Gastrocnemius medialis (tissue), 4 donors: ENCODE measurements at regions not wholly inside any gene's neighbourhood (a gene's known extent, or its start where the extent isn't known, plus 50 kb on each side); places are given as distances from the start of the nearest gene placed in this dataset.

Experiments
- CTCF ChIP-seq, 5 experiments: fragments of 450-650 bp in 3 of 5; fragments of 200-600 bp in 2 of 5; sonication (generic) in 2 of 5; IDR thresholded peaks in 4 of 5; conservative IDR thresholded peaks in 1 of 5; 1 replicate in 4 of 5; 2 replicates in 1 of 5; pipeline ENCODE4 v1.5.1; 2016 to 2019; ENCODE audit warnings: antibody characterized with exemption in 5 of 5, mild to moderate bottlenecking in 3 of 5, moderate library complexity in 3 of 5
- POLR2A ChIP-seq, 2 donors: fragments of 450-650 bp; IDR thresholded peaks; one replicate each; pipeline ENCODE4 v1.6.1; 2017; ENCODE audit warnings: antibody characterized with exemption in 2 of 2, mild to moderate bottlenecking in 2 of 2, moderate library complexity in 2 of 2

- TF ChIP-seq CTCF (IDR thresholded peaks at IDR 0.05 in 4 of 5, conservative IDR thresholded peaks at IDR 0.05 in 1 of 5) (no peak), POLR2A (IDR thresholded peaks at IDR 0.05) (no peak)
Measured at GRCh38 chr5:82424211-82424610, 146.1 kb upstream of the RPS23 start.
